DOHH2 (cell line): ENCODE measurements at regions not wholly inside any gene's neighbourhood (a gene's known extent, or its start where the extent isn't known, plus 50 kb on each side); places are given as distances from the start of the nearest gene placed in this dataset.
"Not testable (repeated sequence)": the region's sequence is repeated elsewhere in the genome, so short reads cannot be mapped to it uniquely, and the experiment has no call there.

Experiments used
- EZH2phosphoT487 ChIP-seq: fragments of 200-600 bp; sonication (generic); IDR thresholded peaks from 2 replicates; pipeline ENCODE4 v1.6.1; 2017; ENCODE audit warnings: borderline replicate concordance, mild to moderate bottlenecking, antibody characterized with exemption, low read length, moderate library complexity, mixed read lengths
- TF ChIP-seq, protein P1 (sequence below): fragments of 200-600 bp; sonication (generic); IDR thresholded peaks from one replicate; pipeline ENCODE4 v1.5.1; 2014; ENCODE audit warnings: antibody characterized with exemption, mild to moderate bottlenecking, low read depth, low read length; ENCODE audit not compliant: poor library complexity, severe bottlenecking

DNA sequence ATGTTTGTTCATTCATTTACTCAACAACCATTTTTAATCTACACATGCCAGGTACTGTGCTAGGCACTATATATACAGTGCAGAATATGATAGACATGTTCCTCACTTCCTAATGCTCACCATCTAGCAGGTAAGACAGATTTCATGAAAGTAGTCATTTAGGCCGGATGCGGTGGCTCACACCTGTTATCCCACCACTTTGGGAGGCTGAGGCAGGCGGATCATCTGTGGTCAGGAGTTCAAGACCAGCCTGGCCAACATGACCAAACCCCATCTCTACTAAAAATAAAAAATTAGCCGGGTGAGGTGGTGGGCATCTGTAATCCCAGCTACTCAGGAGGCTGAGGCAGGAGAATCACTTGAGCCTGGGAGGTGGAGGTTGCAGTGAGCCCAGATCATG, 71.9 kb upstream of the GJB6 start:
- TF ChIP-seq, protein P1, sequence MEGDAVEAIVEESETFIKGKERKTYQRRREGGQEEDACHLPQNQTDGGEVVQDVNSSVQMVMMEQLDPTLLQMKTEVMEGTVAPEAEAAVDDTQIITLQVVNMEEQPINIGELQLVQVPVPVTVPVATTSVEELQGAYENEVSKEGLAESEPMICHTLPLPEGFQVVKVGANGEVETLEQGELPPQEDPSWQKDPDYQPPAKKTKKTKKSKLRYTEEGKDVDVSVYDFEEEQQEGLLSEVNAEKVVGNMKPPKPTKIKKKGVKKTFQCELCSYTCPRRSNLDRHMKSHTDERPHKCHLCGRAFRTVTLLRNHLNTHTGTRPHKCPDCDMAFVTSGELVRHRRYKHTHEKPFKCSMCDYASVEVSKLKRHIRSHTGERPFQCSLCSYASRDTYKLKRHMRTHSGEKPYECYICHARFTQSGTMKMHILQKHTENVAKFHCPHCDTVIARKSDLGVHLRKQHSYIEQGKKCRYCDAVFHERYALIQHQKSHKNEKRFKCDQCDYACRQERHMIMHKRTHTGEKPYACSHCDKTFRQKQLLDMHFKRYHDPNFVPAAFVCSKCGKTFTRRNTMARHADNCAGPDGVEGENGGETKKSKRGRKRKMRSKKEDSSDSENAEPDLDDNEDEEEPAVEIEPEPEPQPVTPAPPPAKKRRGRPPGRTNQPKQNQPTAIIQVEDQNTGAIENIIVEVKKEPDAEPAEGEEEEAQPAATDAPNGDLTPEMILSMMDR: not testable (repeated sequence)
- not testable (repeated sequence) for TF ChIP-seq EZH2phosphoT487
